ENCODE measurements at regions not wholly inside any gene's neighbourhood (a gene's known extent, or its start where the extent isn't known, plus 50 kb on each side); places are given as distances from the start of the nearest gene placed in this dataset.

GRCh38 chr5:163809473-163809872 is 304.1 kb downstream of the MAT2B start:
- 51% methylated on average over 5 of the region's 5 CpGs for WGBS (ENCODE audit: insufficient coverage)
- ATAC-seq (no peak), DNase-seq (no peak)
- Histone ChIP-seq H3K4me3 (ENCODE audit: low read length) (no peak overlapping the region), H3K4me1 (ENCODE audit: control insufficient read depth, insufficient read depth, low read length) (no peaks in the 10 kb centered on the region), H3K27ac (ENCODE audit: low read length) (no peak overlapping the region), H3K27me3 (ENCODE audit: control insufficient read depth, insufficient read depth, low read length) (no peaks in the 10 kb centered on the region), H3K36me3 (ENCODE audit: control insufficient read depth, insufficient read depth, low read length) (no peaks in the 10 kb centered on the region), H3K9me3 (ENCODE audit: control insufficient read depth, insufficient read depth, low read length) (no peaks in the 10 kb centered on the region)
- Mint-ChIP-seq H3K4me1 (no peaks in the 10 kb centered on the region), H3K27ac (no peak overlapping the region), H3K27me3 (ENCODE audit: low read depth in 2 of 2) (peaks cover 0 to 8% of the 10 kb centered on the region in 2 donors), H3K4me3 (no peak overlapping the region), H3K36me3 (no peaks in the 10 kb centered on the region), H3K9me3 (no peaks in the 10 kb centered on the region)
- TF ChIP-seq CTCF (IDR thresholded peaks at IDR 0.05), result no peak
- intact Hi-C loops (cut with micrococcal nuclease), result no loop called here

- TF ChIP-seq CTCF (IDR thresholded peaks at IDR 0.05), result no peak
- no peaks in the 10 kb centered on the region for H3K4me1 ChIP-seq (ENCODE audit: control insufficient read depth, insufficient read depth, low read length)
- H3K4me1 Mint-ChIP-seq, result no peaks in the 10 kb centered on the region
- ATAC-seq (no peak), DNase-seq (no peak)
- H3K27ac ChIP-seq (ENCODE audit: low read length), result no peak overlapping the region
- H3K4me3 ChIP-seq (ENCODE audit: low read length), result no peak overlapping the region
- 100% methylated on average over 3 of the region's 5 CpGs for WGBS (ENCODE audit: insufficient coverage)
- no peak overlapping the region for H3K27ac Mint-ChIP-seq
- no peaks in the 10 kb centered on the region for H3K27me3 ChIP-seq (ENCODE audit: control insufficient read depth, insufficient read depth, low read length)
- peaks cover 0 to 8% of the 10 kb centered on the region in 2 donors for H3K27me3 Mint-ChIP-seq (ENCODE audit: low read depth in 2 of 2)
- H3K36me3 Mint-ChIP-seq, result no peaks in the 10 kb centered on the region
- H3K36me3 ChIP-seq (ENCODE audit: control insufficient read depth, insufficient read depth, low read length), result no peaks in the 10 kb centered on the region
- no peaks in the 10 kb centered on the region for H3K9me3 ChIP-seq (ENCODE audit: control insufficient read depth, insufficient read depth, low read length)
- no peaks in the 10 kb centered on the region for H3K9me3 Mint-ChIP-seq
- H3K4me3 Mint-ChIP-seq, result no peak overlapping the region
- intact Hi-C loops (cut with micrococcal nuclease), result no loop called here
These were observed 308.5 kb downstream of the MAT2B start for GRCh38 chr5:163813900-163814299.

- Histone ChIP-seq H3K36me3 (ENCODE audit: control insufficient read depth, insufficient read depth, low read length) (no peaks in the 10 kb centered on the region), H3K27ac (ENCODE audit: low read length) (no peak overlapping the region), H3K4me1 (ENCODE audit: control insufficient read depth, insufficient read depth, low read length) (no peaks in the 10 kb centered on the region), H3K27me3 (ENCODE audit: control insufficient read depth, insufficient read depth, low read length) (no peaks in the 10 kb centered on the region), H3K9me3 (ENCODE audit: control insufficient read depth, insufficient read depth, low read length) (no peaks in the 10 kb centered on the region), H3K4me3 (ENCODE audit: low read length) (no peak overlapping the region)
- H3K36me3 Mint-ChIP-seq, result peaks cover under 1% of the 10 kb centered on the region
- DNase-seq (no peak), ATAC-seq (no peak)
- H3K9me3 Mint-ChIP-seq, result peaks cover 4 to 5% of the 10 kb centered on the region in 2 donors
- H3K4me3 Mint-ChIP-seq, result no peak overlapping the region
- H3K27ac Mint-ChIP-seq, result no peak overlapping the region
- no peaks in the 10 kb centered on the region for H3K4me1 Mint-ChIP-seq
- TF ChIP-seq CTCF (IDR thresholded peaks at IDR 0.05), result no peak
- peaks cover 0 to 5% of the 10 kb centered on the region in 2 donors for H3K27me3 Mint-ChIP-seq (ENCODE audit: low read depth in 2 of 2)
- intact Hi-C loops (cut with micrococcal nuclease), result no loop called here
These were observed 309.9 kb downstream of the MAT2B start for GRCh38 chr5:163815240-163815791.

GRCh38 chr5:163821142-163821541 is 315.7 kb downstream of the MAT2B start:
- Histone ChIP-seq H3K36me3 (ENCODE audit: control insufficient read depth, insufficient read depth, low read length) (no peaks in the 10 kb centered on the region), H3K4me1 (ENCODE audit: control insufficient read depth, insufficient read depth, low read length) (no peaks in the 10 kb centered on the region), H3K27ac (ENCODE audit: low read length) (no peak overlapping the region), H3K27me3 (ENCODE audit: control insufficient read depth, insufficient read depth, low read length) (no peaks in the 10 kb centered on the region), H3K4me3 (ENCODE audit: low read length) (no peak overlapping the region), H3K9me3 (ENCODE audit: control insufficient read depth, insufficient read depth, low read length) (peaks cover 9% of the 10 kb centered on the region)
- H3K4me1 Mint-ChIP-seq, result no peaks in the 10 kb centered on the region
- H3K9me3 Mint-ChIP-seq, result peaks cover 7 to 9% of the 10 kb centered on the region in 2 donors
- no peak overlapping the region for H3K4me3 Mint-ChIP-seq
- WGBS (ENCODE audit: insufficient coverage), result 88% methylated on average over 1 of the region's 1 CpG
- DNase-seq (no peak), ATAC-seq (no peak)
- intact Hi-C loops (cut with micrococcal nuclease), result no loop called here
- H3K27me3 Mint-ChIP-seq (ENCODE audit: low read depth in 2 of 2), result no peaks in the 10 kb centered on the region
- peaks cover 12% of the 10 kb centered on the region for H3K36me3 Mint-ChIP-seq
- no peak overlapping the region for H3K27ac Mint-ChIP-seq
- TF ChIP-seq CTCF (IDR thresholded peaks at IDR 0.05), result no peak

Measured in natural killer cell (primary cell).